GM12864 (cell line): ENCODE measurements at regions not wholly inside any gene's neighbourhood (a gene's known extent, or its start where the extent isn't known, plus 50 kb on each side); places are given as distances from the start of the nearest gene placed in this dataset.

Source experiments
- DNase-seq: peaks from one replicate; pipeline ENCODE4 v3.0.0-alpha.2; 2011; ENCODE audit warnings: low read depth
- H3K4me3 ChIP-seq: 2 replicates; pipeline ENCODE4 v1.5.1; 2011; ENCODE audit warnings: mild to moderate bottlenecking, low read depth, low read length, control low read depth
- CTCF ChIP-seq: IDR thresholded peaks from 2 replicates; pipeline ENCODE4 v1.5.1; 2011; ENCODE audit warnings: low read depth, mild to moderate bottlenecking, moderate library complexity, low read length, control low read depth, inconsistent platforms; ENCODE audit errors: missing control alignments

- no peak for DNase-seq
- no peak for TF ChIP-seq CTCF
- no peak overlapping the region for H3K4me3 ChIP-seq
These were observed 93.4 kb upstream of the SLC30A5 start for GRCh38 chr5:69000216-69000919.

- no peak overlapping the region for H3K4me3 ChIP-seq
- no peak for TF ChIP-seq CTCF
- DNase-seq, result no peak
These were observed 92.9 kb upstream of the SLC30A5 start for GRCh38 chr5:69000949-69001348.

- H3K4me3 ChIP-seq, result no peak overlapping the region
- no peak for TF ChIP-seq CTCF
- no peak for DNase-seq
These were observed 92.2 kb upstream of the SLC30A5 start for GRCh38 chr5:69001627-69002026.

GRCh38 chr5:69004127-69004526 is 89.7 kb upstream of the SLC30A5 start:
- no peak overlapping the region for H3K4me3 ChIP-seq
- TF ChIP-seq CTCF, result no peak
- no peak for DNase-seq

- no peak overlapping the region for H3K4me3 ChIP-seq
- no peak for DNase-seq
- TF ChIP-seq CTCF, result no peak
These were observed 89.1 kb upstream of the SLC30A5 start for GRCh38 chr5:69004676-69005075.

- no peak for TF ChIP-seq CTCF
- no peak overlapping the region for H3K4me3 ChIP-seq
- DNase-seq, result no peak
These were observed 87.8 kb upstream of the SLC30A5 start for GRCh38 chr5:69006030-69006429.

- DNase-seq, result no peak
- no peak for TF ChIP-seq CTCF
- no peak overlapping the region for H3K4me3 ChIP-seq
These were observed 86.7 kb upstream of the SLC30A5 start for GRCh38 chr5:69007163-69007562.
